ENCODE measurements at regions not wholly inside any gene's neighbourhood (a gene's known extent, or its start where the extent isn't known, plus 50 kb on each side); places are given as distances from the start of the nearest gene placed in this dataset.

GRCh38 chr2:45137966-45138695, 128.9 kb upstream of the SIX2 start:
- TF ChIP-seq, protein P1, sequence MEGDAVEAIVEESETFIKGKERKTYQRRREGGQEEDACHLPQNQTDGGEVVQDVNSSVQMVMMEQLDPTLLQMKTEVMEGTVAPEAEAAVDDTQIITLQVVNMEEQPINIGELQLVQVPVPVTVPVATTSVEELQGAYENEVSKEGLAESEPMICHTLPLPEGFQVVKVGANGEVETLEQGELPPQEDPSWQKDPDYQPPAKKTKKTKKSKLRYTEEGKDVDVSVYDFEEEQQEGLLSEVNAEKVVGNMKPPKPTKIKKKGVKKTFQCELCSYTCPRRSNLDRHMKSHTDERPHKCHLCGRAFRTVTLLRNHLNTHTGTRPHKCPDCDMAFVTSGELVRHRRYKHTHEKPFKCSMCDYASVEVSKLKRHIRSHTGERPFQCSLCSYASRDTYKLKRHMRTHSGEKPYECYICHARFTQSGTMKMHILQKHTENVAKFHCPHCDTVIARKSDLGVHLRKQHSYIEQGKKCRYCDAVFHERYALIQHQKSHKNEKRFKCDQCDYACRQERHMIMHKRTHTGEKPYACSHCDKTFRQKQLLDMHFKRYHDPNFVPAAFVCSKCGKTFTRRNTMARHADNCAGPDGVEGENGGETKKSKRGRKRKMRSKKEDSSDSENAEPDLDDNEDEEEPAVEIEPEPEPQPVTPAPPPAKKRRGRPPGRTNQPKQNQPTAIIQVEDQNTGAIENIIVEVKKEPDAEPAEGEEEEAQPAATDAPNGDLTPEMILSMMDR (IDR thresholded peaks at IDR 0.05; ENCODE audit: low read depth, low read length), result no peak
- DNase-seq (ENCODE audit: low read depth in 2 of 2), result no peak
- no peak overlapping the region for H3K4me3 ChIP-seq (replicated peaks in 1 of 2; ENCODE audit: low read depth in 2 of 2, low read length in 2 of 2)

GRCh38 chr2:45134726-45135125, 125.5 kb upstream of the SIX2 start:
- peak; percentile 77 to 86 for DNase-seq (ENCODE audit: low read depth in 2 of 2)
- TF ChIP-seq, protein P1 (IDR thresholded peaks at IDR 0.05; ENCODE audit: low read depth, low read length), result no peak
- H3K4me3 ChIP-seq (replicated peaks in 1 of 2; ENCODE audit: low read depth in 2 of 2, low read length in 2 of 2), result no peak overlapping the region

GRCh38 chr2:45134014-45134413, 124.8 kb upstream of the SIX2 start:
- H3K4me3 ChIP-seq (replicated peaks in 1 of 2; ENCODE audit: low read depth in 2 of 2, low read length in 2 of 2), result no peak overlapping the region
- peak; percentile 23 to 55 for DNase-seq (ENCODE audit: low read depth in 2 of 2)
- TF ChIP-seq, protein P1 (IDR thresholded peaks at IDR 0.05; ENCODE audit: low read depth, low read length), result no peak

- no peak for DNase-seq (ENCODE audit: low read depth in 2 of 2)
- H3K4me3 ChIP-seq (replicated peaks in 1 of 2; ENCODE audit: low read depth in 2 of 2, low read length in 2 of 2), result no peak overlapping the region
- TF ChIP-seq, protein P1 (IDR thresholded peaks at IDR 0.05; ENCODE audit: low read depth, low read length), result no peak
Observed at GRCh38 chr2:45132551-45132950, 123.3 kb upstream of the SIX2 start.

DNA sequence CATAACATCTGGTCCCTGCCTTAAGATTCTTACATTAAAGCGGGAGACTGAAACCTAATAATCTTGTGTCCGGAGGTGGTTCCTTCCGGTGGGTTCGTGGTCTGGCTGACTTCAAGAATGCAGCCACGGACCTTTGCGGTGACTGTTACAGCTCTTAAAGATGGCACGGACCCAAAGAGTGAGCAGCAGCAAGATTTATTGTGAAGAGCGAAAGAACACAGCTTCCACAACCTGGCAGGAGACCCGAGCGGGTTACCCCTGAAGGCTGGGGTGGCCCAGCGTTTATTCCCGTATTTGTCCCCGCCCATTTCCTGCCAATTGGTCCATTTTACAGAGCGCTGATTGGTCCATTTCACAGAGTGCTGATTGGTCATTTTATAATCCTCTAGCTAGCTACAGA, 122.3 kb upstream of the SIX2 start:
- TF ChIP-seq, protein P1 (IDR thresholded peaks at IDR 0.05; ENCODE audit: low read depth, low read length), result no peak
- H3K4me3 ChIP-seq (replicated peaks in 1 of 2; ENCODE audit: low read depth in 2 of 2, low read length in 2 of 2), result no peak overlapping the region
- DNase-seq (ENCODE audit: low read depth in 2 of 2), result peak; percentile 55 to 75

GRCh38 chr2:45130736-45131135, 121.5 kb upstream of the SIX2 start:
- peak in 1 of 2 donors; percentile 52 for DNase-seq (ENCODE audit: low read depth in 2 of 2)
- no peak overlapping the region for H3K4me3 ChIP-seq (replicated peaks in 1 of 2; ENCODE audit: low read depth in 2 of 2, low read length in 2 of 2)
- TF ChIP-seq, protein P1 (IDR thresholded peaks at IDR 0.05; ENCODE audit: low read depth, low read length), result no peak

- DNase-seq (ENCODE audit: low read depth in 2 of 2), result peak; percentile 98 to 99
- no peak overlapping the region for H3K4me3 ChIP-seq (replicated peaks in 1 of 2; ENCODE audit: low read depth in 2 of 2, low read length in 2 of 2)
- TF ChIP-seq, protein P1 (IDR thresholded peaks at IDR 0.05; ENCODE audit: low read depth, low read length), result no peak
Observed at GRCh38 chr2:45128580-45128997, 119.3 kb upstream of the SIX2 start.
